ENCODE measurements at regions not wholly inside any gene's neighbourhood (a gene's known extent, or its start where the extent isn't known, plus 50 kb on each side); places are given as distances from the start of the nearest gene placed in this dataset.

- no peak for DNase-seq
- peaks cover 9 to 16% of the 10 kb centered on the region in 2 donors for H3K9me3 ChIP-seq (replicated peaks in 1 of 2; ENCODE audit: control insufficient read depth in 1 of 2, insufficient read depth in 1 of 2, low read length in 2 of 2)
- no peak for TF ChIP-seq CTCF (IDR thresholded peaks at IDR 0.05)
- Mint-ChIP-seq H3K27me3 (ENCODE audit: low read depth in 3 of 3) (peaks cover 0 to 1% (median 0%) of the 10 kb centered on the region in 3 donors), H3K36me3 (no peaks in the 10 kb centered on the region), H3K4me3 (no peak overlapping the region), H3K27ac (no peak overlapping the region), H3K9me3 (peaks cover 3 to 17% (median 8%) of the 10 kb centered on the region in 7 donors), H3K4me1 (no peaks in the 10 kb centered on the region)
- H2AFZ ChIP-seq (ENCODE audit: insufficient read depth, low read depth, low read length, poor library complexity, severe bottlenecking): no peak overlapping the region
- H3K79me2 ChIP-seq (ENCODE audit: insufficient read depth, low read length): no peaks in the 10 kb centered on the region
- no peaks in the 10 kb centered on the region for H3K27me3 ChIP-seq (ENCODE audit: control insufficient read depth in 2 of 2, insufficient read depth in 2 of 2, low read length in 2 of 2)
- no peak overlapping the region for H3K27ac ChIP-seq (ENCODE audit: low read depth in 1 of 2, low read length in 2 of 2)
- H3K36me3 ChIP-seq (replicated peaks in 1 of 2; ENCODE audit: control insufficient read depth in 1 of 2, insufficient read depth in 2 of 2, low read length in 2 of 2): no peaks in the 10 kb centered on the region
- no peak overlapping the region for H3K9ac ChIP-seq (ENCODE audit: insufficient read depth, low read length, poor library complexity, severe bottlenecking)
- no peak overlapping the region for H3K4me3 ChIP-seq (replicated peaks in 1 of 3; ENCODE audit: low read depth in 2 of 3, low read length in 3 of 3)
- H3K4me2 ChIP-seq (replicated peaks; ENCODE audit: extremely low read depth, low read length, poor library complexity, severe bottlenecking): no peak overlapping the region
- WGBS (ENCODE audit: insufficient coverage): 100% methylated on average over 1 of the region's 3 CpGs
- intact Hi-C loops (cut with micrococcal nuclease): no loop called here
- H4K20me1 ChIP-seq (ENCODE audit: insufficient read depth, low read length): no peaks in the 10 kb centered on the region
- H3K4me1 ChIP-seq (ENCODE audit: control insufficient read depth in 1 of 2, insufficient read depth in 2 of 2, low read length in 2 of 2): no peaks in the 10 kb centered on the region
These were observed 348.9 kb downstream of the OSR1 start for GRCh38 chr2:19009510-19009909.

GRCh38 chr2:19003554-19003953 lies 354.9 kb downstream of the OSR1 start:
- H3K4me1 Mint-ChIP-seq: no peaks in the 10 kb centered on the region
- Histone ChIP-seq H3K4me1 (ENCODE audit: control insufficient read depth in 1 of 2, insufficient read depth in 2 of 2, low read length in 2 of 2) (no peaks in the 10 kb centered on the region), H3K4me2 (replicated peaks; ENCODE audit: extremely low read depth, low read length, poor library complexity, severe bottlenecking) (no peak overlapping the region), H3K4me3 (replicated peaks in 1 of 3; ENCODE audit: low read depth in 2 of 3, low read length in 3 of 3) (no peak overlapping the region), H2AFZ (ENCODE audit: insufficient read depth, low read depth, low read length, poor library complexity, severe bottlenecking) (no peak overlapping the region), H4K20me1 (ENCODE audit: insufficient read depth, low read length) (no peaks in the 10 kb centered on the region), H3K9me3 (replicated peaks in 1 of 2; ENCODE audit: control insufficient read depth in 1 of 2, insufficient read depth in 1 of 2, low read length in 2 of 2) (peaks cover 0 to 17% of the 10 kb centered on the region in 2 donors), H3K9ac (ENCODE audit: insufficient read depth, low read length, poor library complexity, severe bottlenecking) (no peak overlapping the region), H3K27ac (ENCODE audit: low read depth in 1 of 2, low read length in 2 of 2) (no peak overlapping the region), H3K79me2 (ENCODE audit: insufficient read depth, low read length) (no peaks in the 10 kb centered on the region), H3K36me3 (replicated peaks in 1 of 2; ENCODE audit: control insufficient read depth in 1 of 2, insufficient read depth in 2 of 2, low read length in 2 of 2) (no peaks in the 10 kb centered on the region), H3K27me3 (ENCODE audit: control insufficient read depth in 2 of 2, insufficient read depth in 2 of 2, low read length in 2 of 2) (no peaks in the 10 kb centered on the region)
- DNase-seq: no peak
- no peaks in the 10 kb centered on the region for H3K36me3 Mint-ChIP-seq
- H3K27ac Mint-ChIP-seq: no peak overlapping the region
- no peak for TF ChIP-seq CTCF (IDR thresholded peaks at IDR 0.05)
- H3K27me3 Mint-ChIP-seq (ENCODE audit: low read depth in 3 of 3): no peaks in the 10 kb centered on the region
- H3K9me3 Mint-ChIP-seq: peaks cover 2 to 15% (median 9%) of the 10 kb centered on the region in 7 donors
- H3K4me3 Mint-ChIP-seq: no peak overlapping the region
- intact Hi-C loops (cut with micrococcal nuclease): no loop called here

Data from CD14-positive monocyte (primary cell).